GM23248 (cell line): ENCODE measurements at regions not wholly inside any gene's neighbourhood (a gene's known extent, or its start where the extent isn't known, plus 50 kb on each side); places are given as distances from the start of the nearest gene placed in this dataset.

ENCODE experiments used
- DNase-seq: peaks from one replicate; pipeline ENCODE4 v3.0.0-alpha.2; 2015
- H2AFZ ChIP-seq: fragments of 200-600 bp; sonication (generic); 2 replicates; pipeline ENCODE4 v1.6.1; 2016; ENCODE audit warnings: antibody characterized with exemption
- H3F3A ChIP-seq: fragments of 200-600 bp; sonication (generic); 2 replicates; pipeline ENCODE4 v1.6.1; 2016; ENCODE audit warnings: mild to moderate bottlenecking, antibody characterized with exemption, mixed run types; ENCODE audit not compliant: insufficient read depth
- H3K27ac ChIP-seq: fragments of 200-600 bp; sonication (generic); 2 replicates; pipeline ENCODE4 v1.5.1; 2016; ENCODE audit warnings: mild to moderate bottlenecking
- H3K27me3 ChIP-seq: fragments of 200-600 bp; sonication (generic); replicated peaks from 2 replicates; pipeline ENCODE4 v1.6.1; 2016; ENCODE audit warnings: mild to moderate bottlenecking; ENCODE audit not compliant: insufficient read depth
- H3K36me3 ChIP-seq: fragments of 200-600 bp; sonication (generic); 2 replicates; pipeline ENCODE4 v1.6.1; 2016; ENCODE audit warnings: low read depth, mild to moderate bottlenecking
- H3K4me1 ChIP-seq: fragments of 200-600 bp; sonication (generic); 2 replicates; pipeline ENCODE4 v1.6.1; 2016; ENCODE audit warnings: mild to moderate bottlenecking; ENCODE audit not compliant: insufficient read depth
- H3K4me2 ChIP-seq: fragments of 200-600 bp; sonication (generic); one replicate; pipeline ENCODE4 v1.6.1; 2016; ENCODE audit warnings: mild to moderate bottlenecking; ENCODE audit not compliant: unreplicated experiment
- H3K4me3 ChIP-seq: fragments of 200-600 bp; sonication (generic); 2 replicates; pipeline ENCODE4 v1.5.1; 2016; ENCODE audit warnings: mild to moderate bottlenecking
- H3K79me2 ChIP-seq: fragments of 200-600 bp; sonication (generic); 2 replicates; pipeline ENCODE4 v1.6.1; 2016; ENCODE audit warnings: mild to moderate bottlenecking; ENCODE audit not compliant: insufficient read depth
- H3K9ac ChIP-seq: fragments of 200-600 bp; sonication (generic); 2 replicates; pipeline ENCODE4 v1.6.1; 2016; ENCODE audit warnings: mild to moderate bottlenecking
- H3K9me2 ChIP-seq: fragments of 200-600 bp; sonication (generic); 2 replicates; pipeline ENCODE4 v1.6.1; 2016; ENCODE audit warnings: mixed run types, mild to moderate bottlenecking, moderate library complexity; ENCODE audit not compliant: insufficient read depth
- H3K9me3 ChIP-seq: fragments of 200-600 bp; sonication (generic); one replicate; pipeline ENCODE4 v1.6.1; 2017; ENCODE audit warnings: low read depth
- H4K20me1 ChIP-seq: fragments of 200-600 bp; sonication (generic); 2 replicates; pipeline ENCODE4 v1.6.0; 2016; ENCODE audit not compliant: insufficient read depth
- EZH2 ChIP-seq: fragments of 200-600 bp; sonication (generic); IDR thresholded peaks from 2 replicates; pipeline ENCODE4 v1.6.1; 2018; ENCODE audit warnings: antibody characterized with exemption, mild to moderate bottlenecking; ENCODE audit not compliant: insufficient read depth, poor library complexity, severe bottlenecking
- EZH2phosphoT487 ChIP-seq: fragments of 200-600 bp; sonication (generic); IDR thresholded peaks from 2 replicates; pipeline ENCODE4 v1.6.1; 2018; ENCODE audit warnings: antibody characterized with exemption, moderate library complexity, mild to moderate bottlenecking, low read depth; ENCODE audit not compliant: insufficient read depth
- WGBS, 2 experiments: methylation state at CpG; one replicate each; pipeline ENCODE4 v1.1.6; 2015 to 2017; ENCODE audit warnings: low lambda C conversion rate in 2 of 2, low coverage in 1 of 2; ENCODE audit errors: missing lambda C conversion rate in 2 of 2; 5-methylcytosine and 5-hydroxymethylcytosine counted together
- in situ Hi-C: fragments of 300-500 bp; cut with MboI; formaldehyde crosslinking; loops from 2 replicates; pipeline ENCODE4 v1.15.0; 2020

DNA sequence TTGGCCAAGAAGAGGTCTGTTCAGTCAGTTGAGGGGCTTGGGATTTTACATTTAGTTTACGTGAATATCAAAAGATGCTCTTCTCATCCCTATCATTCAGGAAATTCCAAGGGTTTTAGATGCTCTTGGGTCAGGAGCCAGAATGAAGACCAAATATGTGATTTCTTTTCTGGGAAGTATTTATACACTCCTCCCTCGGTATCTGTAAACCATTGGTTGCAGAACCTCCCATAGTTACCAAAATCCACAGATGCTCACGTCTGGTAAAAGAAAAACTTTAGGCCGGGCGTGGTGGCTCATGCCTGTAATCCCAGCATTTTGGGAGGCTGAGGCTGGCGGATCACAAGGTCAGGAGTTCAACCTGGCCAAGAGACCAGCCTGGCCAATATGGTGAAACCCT, 75.9 kb downstream of the TNFAIP2 start:
- Histone ChIP-seq H3K4me1 (peaks cover 30% of the 10 kb centered on the region), H3K79me2 (peaks cover 9% of the 10 kb centered on the region), H3K9me2 (no peaks in the 10 kb centered on the region), H3K27ac (peak overlapping the region; percentile 98), H3K4me2 (peak overlapping the region; percentile 85), H4K20me1 (no peaks in the 10 kb centered on the region), H3K36me3 (no peaks in the 10 kb centered on the region), H3F3A (peaks cover 36% of the 10 kb centered on the region), H3K9me3 (no peaks in the 10 kb centered on the region), H3K4me3 (peak overlapping the region; percentile 58), H2AFZ (peak overlapping the region; percentile 57), H3K27me3 (no peaks in the 10 kb centered on the region), H3K9ac (peak overlapping the region; percentile 83)
- DNase-seq, result peak; percentile 88
- in situ Hi-C loops, result no loop called here
- TF ChIP-seq EZH2 (no peak), EZH2phosphoT487 (no peak)
- WGBS, 2 experiments, result 7 to 10% methylated on average over 6 of the region's 6 CpGs

DNA sequence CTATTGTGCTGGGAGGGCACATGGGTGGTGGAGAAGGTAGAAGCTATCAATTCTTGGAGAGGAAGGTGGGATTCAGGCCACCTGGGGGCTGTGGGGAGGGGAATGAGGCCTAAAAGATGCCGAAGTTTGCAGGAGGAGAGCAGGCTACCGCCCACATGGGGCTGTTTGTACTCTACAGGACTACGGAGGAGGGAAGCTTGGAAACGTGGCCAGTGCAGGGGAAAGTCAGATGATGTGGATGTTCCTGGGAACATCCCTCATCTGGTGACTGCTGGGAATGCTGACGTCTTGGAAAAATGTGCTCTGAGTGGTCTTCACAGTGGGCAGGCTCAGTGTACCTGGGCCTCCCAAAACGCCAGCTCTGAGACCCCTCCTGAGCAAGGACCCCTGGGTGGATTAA, 78.5 kb downstream of the TNFAIP2 start:
- TF ChIP-seq EZH2 (no peak), EZH2phosphoT487 (no peak)
- no peaks in the 10 kb centered on the region for H3K36me3 ChIP-seq
- DNase-seq, result peak; percentile 20
- no peaks in the 10 kb centered on the region for H4K20me1 ChIP-seq
- H3K27me3 ChIP-seq, result no peaks in the 10 kb centered on the region
- H3K4me2 ChIP-seq, result no peak overlapping the region
- WGBS, 2 experiments, result 34 to 36% methylated on average over 6 of the region's 6 CpGs
- in situ Hi-C loops, result no loop called here
- H3K4me3 ChIP-seq, result no peak overlapping the region
- no peaks in the 10 kb centered on the region for H3K9me2 ChIP-seq
- no peak overlapping the region for H2AFZ ChIP-seq
- H3K9ac ChIP-seq, result no peak overlapping the region
- H3K4me1 ChIP-seq, result peaks cover 40% of the 10 kb centered on the region
- no peaks in the 10 kb centered on the region for H3K9me3 ChIP-seq
- no peak overlapping the region for H3K27ac ChIP-seq
- peaks cover 49% of the 10 kb centered on the region for H3F3A ChIP-seq
- peaks cover 31% of the 10 kb centered on the region for H3K79me2 ChIP-seq

DNA sequence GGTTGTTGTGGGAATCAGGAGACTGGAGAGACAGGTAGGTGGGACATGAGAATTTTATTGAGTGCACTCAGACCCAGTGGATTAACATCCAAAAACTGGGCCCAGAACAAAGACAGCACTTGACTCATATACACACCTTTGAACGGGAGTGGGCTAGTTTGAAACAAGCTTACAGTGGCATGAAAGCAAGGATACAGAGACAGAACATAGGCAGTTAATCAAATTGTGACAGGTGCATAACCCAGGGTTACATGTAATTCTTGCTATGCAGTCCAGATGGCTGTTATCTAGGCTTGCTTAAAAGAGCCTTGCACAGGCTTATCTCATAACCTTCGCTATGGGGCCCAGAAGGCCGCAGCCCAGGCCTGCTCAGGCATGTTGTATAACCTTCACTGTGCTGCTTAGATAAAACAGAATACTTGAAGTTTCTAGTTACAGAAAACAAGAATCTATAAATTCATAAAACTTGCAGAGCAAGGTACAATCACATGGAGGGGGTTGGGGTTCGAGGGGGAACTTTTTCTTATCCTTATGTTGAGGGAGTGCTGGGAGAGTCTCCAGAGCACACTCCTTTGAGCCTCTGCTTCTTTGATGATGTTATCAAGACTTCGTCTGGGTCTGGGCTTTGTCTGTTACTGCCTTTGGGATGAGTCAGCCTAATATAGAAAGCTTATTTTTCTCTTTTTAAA, 81.7 kb downstream of the TNFAIP2 start:
- H3K9me3 ChIP-seq, result no peaks in the 10 kb centered on the region
- no peaks in the 10 kb centered on the region for H3K36me3 ChIP-seq
- H3K4me2 ChIP-seq, result peak overlapping the region; percentile 95
- in situ Hi-C loops, result no loop called here
- peak overlapping the region; percentile 98 for H3K9ac ChIP-seq
- TF ChIP-seq EZH2phosphoT487, result no peak
- WGBS, 2 experiments, result 46 to 49% methylated on average over 5 of the region's 5 CpGs
- no peaks in the 10 kb centered on the region for H4K20me1 ChIP-seq
- peak overlapping the region; percentile 98 for H3K27ac ChIP-seq
- peaks cover 46% of the 10 kb centered on the region for H3K79me2 ChIP-seq
- no peaks in the 10 kb centered on the region for H3K9me2 ChIP-seq
- peaks cover 31% of the 10 kb centered on the region for H3K4me1 ChIP-seq
- H3F3A ChIP-seq, result peaks cover 29% of the 10 kb centered on the region
- H3K4me3 ChIP-seq, result peak overlapping the region; percentile 91
- peak; percentile 75 for DNase-seq
- no peak overlapping the region for H2AFZ ChIP-seq
- no peaks in the 10 kb centered on the region for H3K27me3 ChIP-seq

DNA sequence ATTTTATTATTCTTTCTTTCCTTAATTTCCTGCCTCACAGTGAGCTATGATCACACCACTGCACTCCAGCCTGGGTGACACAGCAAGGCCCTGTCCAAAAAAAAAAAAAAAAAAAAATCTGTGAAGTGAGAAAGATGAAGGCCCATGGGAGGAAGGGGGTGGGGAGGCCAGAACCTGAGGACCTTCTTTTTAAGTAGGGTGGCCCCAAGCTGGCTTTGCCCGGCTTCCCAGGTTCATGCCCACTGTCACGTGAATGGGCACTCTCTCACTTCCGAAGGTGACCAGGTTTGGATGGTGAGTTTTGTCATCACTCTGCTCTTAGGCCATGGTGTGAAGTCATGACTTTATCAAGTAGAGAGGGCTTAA, 82.3 kb downstream of the TNFAIP2 start:
- H3K36me3 ChIP-seq, result no peaks in the 10 kb centered on the region; the same call in 1 of the 2 replicates
- H3K9ac ChIP-seq, result peak overlapping the region; percentile 98
- H3K27ac ChIP-seq, result peak overlapping the region; percentile 98
- peaks cover 29% of the 10 kb centered on the region for H3K4me1 ChIP-seq
- H3K9me3 ChIP-seq, result no peaks in the 10 kb centered on the region
- peak; percentile 34 for DNase-seq
- in situ Hi-C loops, result no loop called here
- 94 to 100% methylated on average over 3 of the region's 3 CpGs for WGBS, 2 experiments
- H3K9me2 ChIP-seq, result no peaks in the 10 kb centered on the region
- H3F3A ChIP-seq, result peaks cover 24% of the 10 kb centered on the region
- peak overlapping the region; percentile 91 for H3K4me3 ChIP-seq
- H2AFZ ChIP-seq, result no peak overlapping the region
- H3K79me2 ChIP-seq, result peaks cover 50% of the 10 kb centered on the region
- H3K27me3 ChIP-seq, result no peaks in the 10 kb centered on the region
- no peaks in the 10 kb centered on the region for H4K20me1 ChIP-seq
- no peak for TF ChIP-seq EZH2phosphoT487
- no peak for TF ChIP-seq EZH2
- H3K4me2 ChIP-seq, result peak overlapping the region; percentile 95
